Stimulated activated naive B cell treated with anti-CD40 and anti-IgM and Interleukin-4, amounts not matched to agents 10 μg/mL and 1 μg/mL and 100 μg/mL, for 72 hours (primary cell): ENCODE measurements at regions not wholly inside any gene's neighbourhood (a gene's known extent, or its start where the extent isn't known, plus 50 kb on each side); places are given as distances from the start of the nearest gene placed in this dataset.
"Not testable (repeated sequence)": the region's sequence is repeated elsewhere in the genome, so short reads cannot be mapped to it uniquely, and the experiment has no call there.

ENCODE experiments used
- ATAC-seq, 2 donors: fragments of 150-1000 bp; cut with Tn5 transposase; replicated peaks; 2 replicates each; pipeline ENCODE4 v1.10.0; 2021; ENCODE audit warnings: moderate library complexity in 1 of 2
- DNase-seq: peaks from one replicate; pipeline ENCODE4 v3.0.0; 2021
- H3K27ac Mint-ChIP-seq: one replicate; pipeline ENCODE4 v1.8.0; 2022; ENCODE audit warnings: mild to moderate bottlenecking, mixed read lengths
- H3K27me3 Mint-ChIP-seq, 2 donors: one replicate each; pipeline ENCODE4 v1.8.0; 2022; ENCODE audit warnings: mixed read lengths in 2 of 2
- H3K36me3 Mint-ChIP-seq, 2 donors: one replicate each; pipeline ENCODE4 v1.8.0; 2022; ENCODE audit warnings: mixed read lengths in 2 of 2, mild to moderate bottlenecking in 1 of 2
- H3K4me1 Mint-ChIP-seq, 2 donors: one replicate each; pipeline ENCODE4 v1.8.0; 2022; ENCODE audit warnings: mixed read lengths in 2 of 2, mild to moderate bottlenecking in 1 of 2
- H3K4me3 Mint-ChIP-seq, 2 donors: one replicate each; pipeline ENCODE4 v1.8.0; 2022; ENCODE audit warnings: mild to moderate bottlenecking in 2 of 2, mixed read lengths in 2 of 2, moderate library complexity in 1 of 2
- H3K9me3 Mint-ChIP-seq, 2 donors: one replicate each; pipeline ENCODE4 v1.8.0; 2022; ENCODE audit warnings: mixed read lengths in 2 of 2, mild to moderate bottlenecking in 1 of 2

DNA sequence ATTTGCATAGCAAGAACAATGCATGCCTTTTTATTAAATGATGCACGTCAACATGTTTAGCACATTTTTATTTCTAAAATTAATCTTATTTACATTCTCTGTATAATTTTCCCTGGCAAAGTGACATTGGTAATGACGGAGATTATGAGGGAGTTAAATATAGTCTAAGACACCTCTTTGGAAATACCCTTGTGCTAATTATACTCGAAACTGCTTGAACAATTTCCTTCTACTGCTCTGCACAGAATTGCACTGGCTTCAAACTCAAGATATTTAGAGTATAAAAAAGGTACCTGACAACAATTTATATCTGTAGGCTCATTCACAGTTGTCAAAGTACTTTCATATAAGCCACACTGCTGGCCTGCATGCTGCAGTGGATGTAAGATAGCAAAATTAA is 602.7 kb downstream of the NXPH1 start:
- no peak overlapping the region for H3K4me3 Mint-ChIP-seq

DNA sequence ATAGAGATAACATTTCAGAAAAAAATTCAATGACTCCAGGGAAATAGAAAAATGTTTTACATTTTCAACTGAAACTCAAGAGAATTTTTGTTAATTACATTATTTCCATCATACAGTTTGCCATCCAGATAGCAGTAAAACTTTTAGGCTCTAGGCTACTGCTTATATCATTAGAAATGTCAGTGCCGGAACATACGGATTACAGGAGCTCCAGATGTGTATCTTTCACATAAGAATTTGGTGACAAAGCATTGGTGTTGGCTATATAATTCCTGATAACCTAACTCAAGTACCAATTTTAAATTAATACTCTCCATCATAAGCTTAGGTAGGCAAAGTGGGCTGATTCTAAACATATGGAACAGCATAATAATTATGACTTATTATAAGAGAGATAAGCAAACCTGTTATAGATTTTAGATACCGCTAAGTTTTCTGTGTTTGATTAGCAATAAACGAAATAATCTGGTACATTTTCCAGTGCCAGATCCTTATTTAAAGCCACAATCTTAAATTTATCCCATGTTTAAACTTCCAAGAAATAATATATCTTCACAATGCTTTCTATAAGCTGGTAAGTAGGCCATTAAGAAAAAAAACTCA is 637.9 kb downstream of the NXPH1 start:
- H3K4me3 Mint-ChIP-seq = no peak overlapping the region
- DNase-seq (no peak), ATAC-seq (no peak)
- H3K27ac Mint-ChIP-seq = no peak overlapping the region
- H3K9me3 Mint-ChIP-seq = peaks cover 7 to 10% of the 10 kb centered on the region in 2 donors
- no peaks in the 10 kb centered on the region for H3K4me1 Mint-ChIP-seq
- H3K27me3 Mint-ChIP-seq = no peaks in the 10 kb centered on the region
- no peaks in the 10 kb centered on the region for H3K36me3 Mint-ChIP-seq

More for the DNA sequence above, 602.7 kb downstream of the NXPH1 start:
- H3K4me1 Mint-ChIP-seq = no peaks in the 10 kb centered on the region
- DNase-seq (no peak), ATAC-seq (no peak)
- no peaks in the 10 kb centered on the region for H3K27me3 Mint-ChIP-seq
- no peak overlapping the region for H3K27ac Mint-ChIP-seq
- no peaks in the 10 kb centered on the region for H3K36me3 Mint-ChIP-seq
- no peaks in the 10 kb centered on the region for H3K9me3 Mint-ChIP-seq

DNA sequence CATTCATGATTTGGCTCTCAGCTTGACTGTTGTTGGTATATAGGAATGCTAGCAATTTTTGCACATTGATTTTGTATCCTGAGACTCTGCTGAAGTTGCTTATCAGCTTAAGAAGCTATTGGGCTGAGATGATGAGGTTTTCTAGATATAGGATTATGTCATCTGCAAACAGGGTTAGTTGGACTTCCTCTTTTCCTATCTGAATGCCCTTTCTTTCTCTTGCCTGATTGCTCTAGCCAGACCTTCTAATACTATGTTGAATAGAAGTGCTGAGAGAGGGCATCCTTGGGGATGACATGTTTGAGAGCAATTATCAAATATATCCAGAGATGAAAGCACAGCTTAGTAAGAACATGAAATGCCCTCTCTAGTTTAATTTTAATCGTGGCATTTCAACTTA is 642.4 kb downstream of the NXPH1 start:
- not testable (repeated sequence) for H3K9me3 Mint-ChIP-seq, ATAC-seq, DNase-seq, H3K36me3 Mint-ChIP-seq, H3K4me3 Mint-ChIP-seq, H3K27me3 Mint-ChIP-seq, H3K4me1 Mint-ChIP-seq, H3K27ac Mint-ChIP-seq

DNA sequence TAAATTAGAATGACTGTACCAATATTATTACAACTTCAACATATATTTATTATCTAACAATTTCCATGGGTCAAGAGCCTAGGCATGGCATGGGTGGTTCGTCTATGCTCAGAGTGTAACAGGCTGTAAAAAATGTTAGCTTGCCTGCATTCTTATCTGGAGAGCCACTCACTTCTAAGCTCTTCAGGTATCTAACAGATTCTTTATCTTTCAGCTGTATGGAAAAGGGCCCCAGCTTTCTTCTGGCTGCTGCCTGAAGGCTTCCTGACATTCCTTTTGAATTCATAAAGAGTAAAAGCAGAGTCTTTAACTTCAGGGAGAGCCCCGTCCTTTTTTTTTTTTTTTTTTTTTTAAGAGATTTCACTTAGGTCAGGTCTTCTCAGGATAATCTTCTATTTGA is 648.8 kb downstream of the NXPH1 start:
- Mint-ChIP-seq H3K27ac (no peak overlapping the region), H3K9me3 (peaks cover 0 to 4% of the 10 kb centered on the region in 2 donors), H3K36me3 (no peaks in the 10 kb centered on the region), H3K4me3 (no peak overlapping the region), H3K27me3 (no peaks in the 10 kb centered on the region), H3K4me1 (no peaks in the 10 kb centered on the region)
- ATAC-seq (no peak), DNase-seq (no peak)

DNA sequence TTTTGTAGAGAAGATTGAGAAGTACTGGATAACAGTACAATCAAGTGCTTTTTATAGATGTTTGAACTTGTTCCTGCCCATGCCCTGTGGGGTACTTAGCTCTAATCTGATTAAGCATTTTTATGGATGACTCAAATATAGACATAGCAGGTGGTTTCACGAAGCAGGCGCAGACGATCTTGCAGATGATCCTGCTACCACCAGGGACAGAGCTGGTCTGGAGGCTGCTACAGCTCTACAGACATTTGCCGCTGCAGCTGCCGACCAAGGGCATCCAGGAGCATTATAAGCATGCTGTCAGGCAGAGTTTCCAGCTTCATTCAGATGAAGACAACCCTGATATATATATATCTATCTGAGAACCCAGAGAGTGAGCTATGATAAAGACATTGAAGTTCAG is 650.4 kb downstream of the NXPH1 start:
- Mint-ChIP-seq H3K9me3 (peaks cover 0 to 4% of the 10 kb centered on the region in 2 donors), H3K4me1 (no peaks in the 10 kb centered on the region), H3K4me3 (no peak overlapping the region), H3K36me3 (no peaks in the 10 kb centered on the region), H3K27me3 (no peaks in the 10 kb centered on the region), H3K27ac (no peak overlapping the region)
- DNase-seq (no peak), ATAC-seq (no peak)

DNA sequence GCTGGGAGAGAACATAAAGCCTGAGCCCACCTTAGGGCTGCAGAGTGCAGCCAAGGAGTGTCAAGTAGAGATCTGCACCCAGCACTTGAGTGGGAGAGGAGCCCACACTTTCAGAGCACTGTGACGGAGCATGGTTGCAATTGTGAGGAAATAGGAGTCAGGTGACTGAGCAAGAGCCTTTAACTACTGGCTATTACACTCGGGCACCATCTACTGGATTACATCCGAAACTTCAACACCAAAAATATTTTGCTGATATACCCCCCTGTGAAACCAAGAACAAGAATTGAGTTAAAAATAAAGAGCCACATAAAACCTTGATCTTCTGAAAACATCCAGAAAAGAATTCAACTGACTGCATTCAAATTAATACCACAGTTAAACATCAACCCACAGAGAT is 657.9 kb downstream of the NXPH1 start:
- DNase-seq (no peak), ATAC-seq (no peak)
- Mint-ChIP-seq H3K9me3 (peaks cover 9 to 10% of the 10 kb centered on the region in 2 donors), H3K27ac (no peak overlapping the region), H3K4me1 (no peaks in the 10 kb centered on the region), H3K4me3 (no peak overlapping the region), H3K36me3 (no peaks in the 10 kb centered on the region), H3K27me3 (no peaks in the 10 kb centered on the region)

DNA sequence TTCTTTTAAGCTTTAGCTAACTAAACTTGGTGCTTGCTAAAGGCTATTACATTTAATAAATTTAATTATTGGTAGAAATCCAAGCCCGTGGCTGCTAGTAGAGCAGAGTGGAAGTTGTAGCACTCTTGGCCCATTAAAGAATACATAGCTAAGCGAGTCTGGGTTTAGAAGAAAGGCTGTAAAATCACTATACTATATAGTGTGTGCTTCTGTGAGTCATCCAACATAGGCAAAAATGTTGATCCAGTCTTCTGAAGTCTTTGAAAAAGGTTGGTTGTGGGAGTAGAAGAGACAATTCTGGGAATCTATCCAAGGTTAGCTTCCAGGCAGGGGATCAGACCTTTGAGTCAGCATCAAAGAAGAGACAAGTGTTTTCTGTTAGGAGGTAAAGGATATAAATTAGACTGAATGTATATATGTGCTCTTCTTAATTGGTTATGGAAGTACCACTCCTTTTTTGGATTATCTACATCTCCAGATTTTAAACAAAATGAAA is 664.2 kb downstream of the NXPH1 start:
- Mint-ChIP-seq H3K36me3 (no peaks in the 10 kb centered on the region), H3K27ac (no peak overlapping the region), H3K27me3 (no peaks in the 10 kb centered on the region), H3K4me1 (no peaks in the 10 kb centered on the region), H3K9me3 (peaks cover 8 to 13% of the 10 kb centered on the region in 2 donors), H3K4me3 (no peak overlapping the region)
- DNase-seq (no peak), ATAC-seq (no peak)

DNA sequence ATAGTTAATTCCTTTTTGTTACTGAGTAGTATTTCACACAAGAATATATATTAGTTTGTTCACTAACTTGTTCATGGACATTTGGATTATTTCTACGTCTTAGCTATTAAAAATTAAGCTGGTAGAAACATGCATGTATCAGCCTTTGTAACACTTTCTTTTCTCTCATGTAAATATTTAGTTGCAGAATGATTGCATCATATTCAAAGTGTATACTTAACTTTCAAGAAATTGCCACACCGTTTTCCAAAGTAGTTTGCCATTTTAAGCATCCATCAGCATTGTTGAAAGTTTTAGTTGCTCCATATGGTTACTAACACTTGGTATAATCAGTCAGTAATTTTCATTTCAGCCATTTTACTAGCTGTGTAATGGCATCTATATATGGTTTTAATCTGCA is 666.9 kb downstream of the NXPH1 start:
- Mint-ChIP-seq H3K9me3 (peaks cover 1 to 4% of the 10 kb centered on the region in 2 donors), H3K36me3 (no peaks in the 10 kb centered on the region), H3K27ac (no peak overlapping the region), H3K4me3 (no peak overlapping the region), H3K27me3 (no peaks in the 10 kb centered on the region), H3K4me1 (no peaks in the 10 kb centered on the region)
- DNase-seq = no peak
- ATAC-seq = no peak

DNA sequence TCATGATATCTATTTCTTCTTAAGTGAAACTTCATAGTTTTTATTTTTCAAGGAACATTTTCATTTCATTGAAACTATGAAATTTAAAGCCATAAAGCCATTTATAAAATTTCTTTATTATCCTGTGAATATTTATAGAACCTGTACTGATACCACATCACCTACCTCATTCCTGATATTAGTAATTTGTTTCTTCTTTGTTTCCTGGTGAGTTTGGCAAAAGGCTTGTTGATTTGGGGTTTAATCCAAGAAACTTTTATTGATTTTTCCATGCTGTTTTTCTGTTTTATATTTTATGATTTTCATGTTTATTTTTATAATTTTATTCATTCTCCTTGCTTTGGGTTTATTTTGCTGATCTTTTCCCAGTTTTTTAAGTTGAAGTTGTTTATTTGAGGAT is 669.4 kb downstream of the NXPH1 start:
- no peaks in the 10 kb centered on the region for H3K4me1 Mint-ChIP-seq
- no peak overlapping the region for H3K27ac Mint-ChIP-seq
- H3K9me3 Mint-ChIP-seq = peaks cover 0 to 4% of the 10 kb centered on the region in 2 donors
- no peaks in the 10 kb centered on the region for H3K36me3 Mint-ChIP-seq
- no peak for DNase-seq
- no peak overlapping the region for H3K4me3 Mint-ChIP-seq
- ATAC-seq = no peak
- no peaks in the 10 kb centered on the region for H3K27me3 Mint-ChIP-seq

DNA sequence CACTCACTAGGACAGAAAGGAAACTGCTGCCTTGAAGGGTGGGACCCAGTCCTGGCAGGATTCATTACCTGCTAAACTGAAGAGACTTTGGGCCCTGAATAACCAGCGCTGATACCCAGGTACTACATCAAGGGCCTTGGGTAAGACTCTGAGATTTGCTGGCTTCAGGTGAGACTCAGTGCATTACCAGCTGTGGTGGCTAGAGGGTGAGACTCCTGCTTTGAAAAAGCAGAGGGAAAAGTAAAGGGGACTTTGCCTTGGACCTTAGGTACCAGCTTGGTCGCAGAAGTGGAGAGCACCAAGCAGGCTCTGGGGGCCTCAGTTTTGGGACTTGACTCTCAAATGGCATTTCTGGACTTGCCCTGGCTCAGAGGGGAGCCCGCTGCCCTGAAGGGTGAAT is 673.3 kb downstream of the NXPH1 start:
- ATAC-seq (no peak), DNase-seq (no peak)
- Mint-ChIP-seq H3K9me3 (peaks cover 14 to 16% of the 10 kb centered on the region in 2 donors), H3K4me1 (no peaks in the 10 kb centered on the region), H3K4me3 (no peak overlapping the region), H3K27me3 (no peaks in the 10 kb centered on the region), H3K36me3 (no peaks in the 10 kb centered on the region), H3K27ac (no peak overlapping the region)

DNA sequence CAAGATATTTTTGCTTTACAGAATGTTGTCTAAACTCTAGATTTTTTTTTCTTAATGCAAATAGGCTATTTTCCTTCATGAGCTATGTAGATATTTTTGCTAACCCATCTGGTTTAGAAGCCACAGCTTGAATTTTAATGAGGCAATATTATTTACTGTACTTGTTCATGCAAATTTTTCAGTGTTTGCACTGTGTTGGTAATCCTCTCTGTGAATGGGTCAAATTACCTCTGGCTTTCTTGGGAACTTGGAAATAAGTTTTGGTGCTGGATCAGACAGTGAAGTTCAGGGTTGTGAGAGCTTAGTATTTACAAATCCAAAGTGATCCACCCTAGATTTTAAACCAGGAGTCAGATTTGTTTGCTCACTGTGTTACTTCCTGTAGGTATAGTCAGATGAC is 686.9 kb downstream of the NXPH1 start:
- Mint-ChIP-seq H3K36me3 (no peaks in the 10 kb centered on the region), H3K4me1 (no peaks in the 10 kb centered on the region), H3K27ac (no peak overlapping the region), H3K4me3 (no peak overlapping the region), H3K9me3 (peaks cover 0 to 5% of the 10 kb centered on the region in 2 donors), H3K27me3 (no peaks in the 10 kb centered on the region)
- ATAC-seq = no peak
- DNase-seq = no peak

DNA sequence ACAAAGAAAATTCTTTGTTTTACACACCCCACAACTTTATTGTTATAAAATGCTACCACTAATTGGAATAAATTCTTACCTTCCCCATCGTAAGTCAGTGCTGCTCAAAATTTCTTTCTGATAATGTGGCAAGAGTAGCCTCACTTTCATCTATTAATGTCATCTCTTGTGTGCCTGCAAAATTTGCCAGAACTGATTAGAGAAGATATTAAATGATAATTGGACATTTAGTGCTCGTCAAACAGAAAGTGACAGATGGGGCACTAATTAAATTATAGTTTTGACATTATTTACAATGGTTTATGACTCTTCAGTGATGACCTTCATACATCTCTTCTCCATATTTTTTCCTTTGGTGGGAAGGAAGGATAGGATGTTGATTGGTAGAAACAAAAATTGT is 690.9 kb downstream of the NXPH1 start:
- DNase-seq = no peak
- no peaks in the 10 kb centered on the region for H3K4me1 Mint-ChIP-seq
- H3K9me3 Mint-ChIP-seq = peaks cover 3 to 4% of the 10 kb centered on the region in 2 donors
- H3K27ac Mint-ChIP-seq = no peak overlapping the region
- H3K36me3 Mint-ChIP-seq = no peaks in the 10 kb centered on the region
- H3K4me3 Mint-ChIP-seq = no peak overlapping the region
- H3K27me3 Mint-ChIP-seq = no peaks in the 10 kb centered on the region
- ATAC-seq = no peak

DNA sequence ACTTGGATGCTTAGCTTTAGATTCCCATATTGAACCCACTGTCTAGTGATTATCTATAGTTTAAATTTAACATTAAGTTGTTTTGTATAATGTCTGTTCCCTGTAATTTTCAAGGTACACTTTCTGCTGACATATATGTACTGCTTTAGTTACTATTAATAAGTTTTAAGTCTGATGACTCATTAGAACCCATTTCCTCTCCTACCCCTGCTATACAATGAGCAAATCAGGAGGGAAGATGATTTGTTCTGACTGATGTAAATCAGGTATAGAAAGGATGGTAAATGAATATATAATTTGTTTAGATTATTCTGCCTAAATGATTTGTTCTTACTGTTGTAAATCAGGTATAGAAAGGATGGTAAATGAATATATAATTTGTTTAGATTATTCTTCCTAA is 691.8 kb downstream of the NXPH1 start:
- Mint-ChIP-seq H3K36me3 (no peaks in the 10 kb centered on the region), H3K4me3 (no peak overlapping the region), H3K27ac (no peak overlapping the region)

DNA sequence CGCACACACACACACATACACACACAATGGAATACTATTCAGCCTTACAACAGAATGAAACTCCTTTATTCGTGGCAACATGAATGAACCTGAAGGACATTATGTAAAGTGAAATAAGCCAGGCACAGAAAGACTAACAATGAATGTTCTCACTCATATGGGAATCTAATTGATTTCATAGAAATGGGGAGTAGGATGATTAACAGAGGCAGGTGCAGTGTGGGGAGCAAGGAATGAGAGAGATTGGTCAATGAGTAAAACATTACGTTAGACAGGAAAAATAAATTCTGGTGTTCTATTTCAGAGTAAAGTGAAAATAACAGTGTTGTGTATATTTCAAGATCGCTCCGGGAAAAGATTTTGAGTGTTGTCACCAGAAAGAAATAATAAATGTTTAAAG is 694.5 kb downstream of the NXPH1 start:
- Mint-ChIP-seq H3K4me3 (no peak overlapping the region), H3K36me3 (no peaks in the 10 kb centered on the region), H3K9me3 (peaks cover 3 to 4% of the 10 kb centered on the region in 2 donors), H3K4me1 (no peaks in the 10 kb centered on the region), H3K27ac (no peak overlapping the region), H3K27me3 (no peaks in the 10 kb centered on the region)
- ATAC-seq (no peak), DNase-seq (no peak)

More for the DNA sequence above, 691.8 kb downstream of the NXPH1 start:
- Mint-ChIP-seq H3K27me3 (no peaks in the 10 kb centered on the region), H3K9me3 (peaks cover 3 to 4% of the 10 kb centered on the region in 2 donors), H3K4me1 (no peaks in the 10 kb centered on the region)
- ATAC-seq (no peak), DNase-seq (no peak)

DNA sequence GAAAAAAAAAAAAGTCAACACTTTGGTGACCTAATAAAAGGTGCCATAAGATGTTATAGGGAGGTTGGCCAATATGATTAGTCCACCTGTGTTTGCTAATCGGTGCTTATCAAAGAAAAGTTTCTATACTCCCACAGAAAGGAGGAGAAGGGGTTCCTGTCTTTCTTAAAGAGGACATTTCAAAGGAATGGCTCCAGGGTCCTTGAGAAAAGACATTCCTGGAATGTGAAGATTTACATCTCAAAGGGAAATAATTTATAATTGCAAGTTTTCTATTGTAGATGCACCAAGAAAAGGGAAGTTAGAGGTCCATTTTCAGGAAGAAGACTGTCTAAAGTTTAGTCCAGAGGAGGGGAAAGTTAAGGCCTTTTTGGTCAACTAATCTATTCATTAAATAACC is 715.3 kb downstream of the NXPH1 start:
- Mint-ChIP-seq H3K27ac (no peak overlapping the region), H3K4me1 (no peaks in the 10 kb centered on the region), H3K4me3 (no peak overlapping the region), H3K27me3 (no peaks in the 10 kb centered on the region), H3K36me3 (no peaks in the 10 kb centered on the region), H3K9me3 (peaks cover 5 to 8% of the 10 kb centered on the region in 2 donors)
- DNase-seq (no peak), ATAC-seq (no peak)
